ENCODE measurements at regions not wholly inside any gene's neighbourhood (a gene's known extent, or its start where the extent isn't known, plus 50 kb on each side); places are given as distances from the start of the nearest gene placed in this dataset.

GRCh38 chr12:84508851-84509260 lies 403.7 kb downstream of the SLC6A15 start:
- no peak overlapping the region for H3K9ac ChIP-seq (ENCODE audit: low read depth, low read length)
- no peaks in the 10 kb centered on the region for H3K9me3 ChIP-seq (ENCODE audit: control insufficient read depth, insufficient read depth, low read length)

DNA sequence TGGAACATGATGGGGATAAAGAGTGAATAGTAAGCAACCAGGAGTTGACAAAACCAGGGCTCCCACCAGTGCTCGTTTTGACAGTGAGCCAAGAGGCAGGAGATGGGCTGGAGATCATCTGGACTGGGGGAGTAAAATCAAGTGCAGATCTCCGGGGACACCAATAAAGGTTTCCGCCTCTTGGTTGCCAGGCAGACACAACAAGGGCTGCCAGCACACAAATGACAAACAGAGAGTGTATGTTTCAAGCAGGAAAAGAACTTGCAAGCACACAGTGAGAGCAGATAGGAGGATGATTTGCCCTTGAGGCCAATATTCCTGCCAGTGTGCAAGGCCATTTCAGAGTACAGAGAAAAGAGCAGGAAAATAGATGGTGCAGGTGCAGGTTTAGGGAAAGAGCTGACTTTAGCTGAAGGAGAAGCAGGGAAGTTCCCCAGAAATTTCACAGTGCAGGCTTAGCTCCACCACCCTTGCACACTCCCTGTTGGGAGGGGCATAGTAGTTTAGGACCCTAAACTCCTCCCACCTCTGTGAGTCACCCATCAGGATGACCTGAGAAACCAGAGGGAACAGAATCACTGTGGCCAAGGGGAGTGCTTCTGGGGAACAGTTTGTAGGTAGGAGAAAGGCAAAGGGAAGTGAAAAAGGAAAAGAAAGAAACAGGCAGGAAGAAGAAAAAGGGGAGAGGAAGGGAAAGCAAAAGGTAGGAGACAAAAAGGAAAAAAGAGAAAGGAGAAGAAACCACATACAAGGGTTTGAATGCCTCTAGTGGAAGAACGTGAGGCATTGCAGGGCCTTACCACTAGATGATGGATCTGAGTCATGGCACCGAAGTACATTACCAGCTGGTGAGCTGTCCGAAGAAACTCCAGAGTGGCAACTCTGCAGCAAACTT lies 404.4 kb downstream of the SLC6A15 start:
- H3K4me1 ChIP-seq (ENCODE audit: control insufficient read depth, insufficient read depth, low read length) = no peaks in the 10 kb centered on the region

More at GRCh38 chr12:84508851-84509260, 403.7 kb downstream of the SLC6A15 start:
- Histone ChIP-seq H3K36me3 (ENCODE audit: control insufficient read depth, insufficient read depth, low read length) (no peaks in the 10 kb centered on the region), H3K4me3 (ENCODE audit: low read depth, low read length) (no peak overlapping the region), H3K27me3 (ENCODE audit: control insufficient read depth, insufficient read depth, low read length) (no peaks in the 10 kb centered on the region), H3K4me1 (ENCODE audit: control insufficient read depth, insufficient read depth, low read length) (no peaks in the 10 kb centered on the region)

GRCh38 chr12:84506282-84506681 lies 406.3 kb downstream of the SLC6A15 start:
- H3K4me3 ChIP-seq (ENCODE audit: low read depth, low read length) = no peak overlapping the region
- no peaks in the 10 kb centered on the region for H3K27me3 ChIP-seq (ENCODE audit: control insufficient read depth, insufficient read depth, low read length)
- no peaks in the 10 kb centered on the region for H3K4me1 ChIP-seq (ENCODE audit: control insufficient read depth, insufficient read depth, low read length)
- H3K9me3 ChIP-seq (ENCODE audit: control insufficient read depth, insufficient read depth, low read length) = no peaks in the 10 kb centered on the region
- no peak overlapping the region for H3K9ac ChIP-seq (ENCODE audit: low read depth, low read length)
- no peaks in the 10 kb centered on the region for H3K36me3 ChIP-seq (ENCODE audit: control insufficient read depth, insufficient read depth, low read length)

More for the DNA sequence above, 404.4 kb downstream of the SLC6A15 start:
- no peak overlapping the region for H3K4me3 ChIP-seq (ENCODE audit: low read depth, low read length)
- H3K9me3 ChIP-seq (ENCODE audit: control insufficient read depth, insufficient read depth, low read length) = no peaks in the 10 kb centered on the region
- no peak overlapping the region for H3K9ac ChIP-seq (ENCODE audit: low read depth, low read length)
- no peaks in the 10 kb centered on the region for H3K27me3 ChIP-seq (ENCODE audit: control insufficient read depth, insufficient read depth, low read length)
- no peaks in the 10 kb centered on the region for H3K36me3 ChIP-seq (ENCODE audit: control insufficient read depth, insufficient read depth, low read length)

- H3K4me1 ChIP-seq (ENCODE audit: control insufficient read depth, insufficient read depth, low read length) = no peaks in the 10 kb centered on the region
- no peak overlapping the region for H3K9ac ChIP-seq (ENCODE audit: low read depth, low read length)
- H3K4me3 ChIP-seq (ENCODE audit: low read depth, low read length) = no peak overlapping the region
- no peaks in the 10 kb centered on the region for H3K27me3 ChIP-seq (ENCODE audit: control insufficient read depth, insufficient read depth, low read length)
- no peaks in the 10 kb centered on the region for H3K36me3 ChIP-seq (ENCODE audit: control insufficient read depth, insufficient read depth, low read length)
- no peaks in the 10 kb centered on the region for H3K9me3 ChIP-seq (ENCODE audit: control insufficient read depth, insufficient read depth, low read length)
Measured at GRCh38 chr12:84502907-84503787, 409.5 kb downstream of the SLC6A15 start.

GRCh38 chr12:84502180-84502860 lies 410.3 kb downstream of the SLC6A15 start:
- no peak overlapping the region for H3K4me3 ChIP-seq (ENCODE audit: low read depth, low read length)
- H3K9me3 ChIP-seq (ENCODE audit: control insufficient read depth, insufficient read depth, low read length) = no peaks in the 10 kb centered on the region
- no peaks in the 10 kb centered on the region for H3K4me1 ChIP-seq (ENCODE audit: control insufficient read depth, insufficient read depth, low read length)
- no peaks in the 10 kb centered on the region for H3K36me3 ChIP-seq (ENCODE audit: control insufficient read depth, insufficient read depth, low read length)
- H3K27me3 ChIP-seq (ENCODE audit: control insufficient read depth, insufficient read depth, low read length) = no peaks in the 10 kb centered on the region
- no peak overlapping the region for H3K9ac ChIP-seq (ENCODE audit: low read depth, low read length)

DNA sequence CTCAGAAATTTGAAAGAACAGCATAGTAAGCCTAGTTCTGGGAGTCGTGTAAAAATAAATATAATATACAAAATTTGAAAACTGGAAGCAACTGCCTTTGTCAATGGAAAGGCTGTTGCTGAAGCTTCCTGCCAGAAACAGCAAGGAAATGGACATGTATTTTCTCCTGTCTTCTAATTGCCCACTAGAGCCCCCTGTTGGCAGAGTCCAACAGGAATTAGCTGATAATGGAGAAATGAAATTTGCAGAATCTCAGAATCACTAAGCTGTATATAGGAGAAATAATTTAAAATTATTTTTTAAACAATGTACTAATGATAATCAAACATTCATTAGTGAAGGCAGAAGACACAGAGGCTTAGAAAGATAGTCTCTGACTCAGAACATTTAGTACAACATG lies 414.8 kb downstream of the SLC6A15 start:
- Histone ChIP-seq H3K9me3 (ENCODE audit: control insufficient read depth, insufficient read depth, low read length) (no peaks in the 10 kb centered on the region), H3K9ac (ENCODE audit: low read depth, low read length) (no peak overlapping the region), H3K36me3 (ENCODE audit: control insufficient read depth, insufficient read depth, low read length) (no peaks in the 10 kb centered on the region), H3K4me3 (ENCODE audit: low read depth, low read length) (no peak overlapping the region), H3K27me3 (ENCODE audit: control insufficient read depth, insufficient read depth, low read length) (no peaks in the 10 kb centered on the region), H3K4me1 (ENCODE audit: control insufficient read depth, insufficient read depth, low read length) (no peaks in the 10 kb centered on the region)

DNA sequence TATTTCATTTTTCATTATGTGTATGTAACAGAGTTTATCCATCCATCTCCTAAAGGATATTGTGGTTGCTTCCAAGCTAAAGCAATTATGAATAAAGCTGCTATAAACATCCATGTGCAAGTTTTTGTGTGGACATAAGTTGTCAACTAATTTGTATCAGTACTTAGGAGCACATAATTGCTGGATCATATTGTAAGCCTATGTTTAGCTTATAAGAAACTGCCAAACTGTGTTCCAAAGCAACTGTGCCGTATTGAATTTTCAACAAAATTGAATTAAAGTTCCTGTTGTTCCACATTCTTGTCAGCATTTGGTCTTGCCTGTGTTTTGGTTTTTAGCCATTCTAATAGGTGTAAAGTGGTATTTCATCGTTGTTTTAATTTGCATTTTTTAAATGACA lies 416.9 kb downstream of the SLC6A15 start:
- Histone ChIP-seq H3K4me1 (ENCODE audit: control insufficient read depth, insufficient read depth, low read length) (no peaks in the 10 kb centered on the region), H3K27me3 (ENCODE audit: control insufficient read depth, insufficient read depth, low read length) (no peaks in the 10 kb centered on the region), H3K9ac (ENCODE audit: low read depth, low read length) (no peak overlapping the region), H3K9me3 (ENCODE audit: control insufficient read depth, insufficient read depth, low read length) (no peaks in the 10 kb centered on the region), H3K4me3 (ENCODE audit: low read depth, low read length) (no peak overlapping the region), H3K36me3 (ENCODE audit: control insufficient read depth, insufficient read depth, low read length) (no peaks in the 10 kb centered on the region)

GRCh38 chr12:84492351-84492883 lies 420.2 kb downstream of the SLC6A15 start:
- no peaks in the 10 kb centered on the region for H3K4me1 ChIP-seq (ENCODE audit: control insufficient read depth, insufficient read depth, low read length)
- no peaks in the 10 kb centered on the region for H3K36me3 ChIP-seq (ENCODE audit: control insufficient read depth, insufficient read depth, low read length)
- no peak overlapping the region for H3K9ac ChIP-seq (ENCODE audit: low read depth, low read length)
- H3K9me3 ChIP-seq (ENCODE audit: control insufficient read depth, insufficient read depth, low read length) = no peaks in the 10 kb centered on the region
- no peak overlapping the region for H3K4me3 ChIP-seq (ENCODE audit: low read depth, low read length)
- no peaks in the 10 kb centered on the region for H3K27me3 ChIP-seq (ENCODE audit: control insufficient read depth, insufficient read depth, low read length)

- Histone ChIP-seq H3K36me3 (ENCODE audit: control insufficient read depth, insufficient read depth, low read length) (no peaks in the 10 kb centered on the region), H3K4me1 (ENCODE audit: control insufficient read depth, insufficient read depth, low read length) (no peaks in the 10 kb centered on the region), H3K4me3 (ENCODE audit: low read depth, low read length) (no peak overlapping the region), H3K27me3 (ENCODE audit: control insufficient read depth, insufficient read depth, low read length) (no peaks in the 10 kb centered on the region), H3K9me3 (ENCODE audit: control insufficient read depth, insufficient read depth, low read length) (no peaks in the 10 kb centered on the region), H3K9ac (ENCODE audit: low read depth, low read length) (no peak overlapping the region)
Measured at GRCh38 chr12:84484798-84485197, 427.8 kb downstream of the SLC6A15 start.

GRCh38 chr12:84480803-84481202 lies 431.8 kb downstream of the SLC6A15 start:
- no peak overlapping the region for H3K9ac ChIP-seq (ENCODE audit: low read depth, low read length)
- no peaks in the 10 kb centered on the region for H3K9me3 ChIP-seq (ENCODE audit: control insufficient read depth, insufficient read depth, low read length)
- H3K4me1 ChIP-seq (ENCODE audit: control insufficient read depth, insufficient read depth, low read length) = no peaks in the 10 kb centered on the region
- H3K27me3 ChIP-seq (ENCODE audit: control insufficient read depth, insufficient read depth, low read length) = no peaks in the 10 kb centered on the region
- H3K4me3 ChIP-seq (ENCODE audit: low read depth, low read length) = no peak overlapping the region
- H3K36me3 ChIP-seq (ENCODE audit: control insufficient read depth, insufficient read depth, low read length) = no peaks in the 10 kb centered on the region

- Histone ChIP-seq H3K27me3 (ENCODE audit: control insufficient read depth, insufficient read depth, low read length) (no peaks in the 10 kb centered on the region), H3K4me1 (ENCODE audit: control insufficient read depth, insufficient read depth, low read length) (no peaks in the 10 kb centered on the region), H3K36me3 (ENCODE audit: control insufficient read depth, insufficient read depth, low read length) (no peaks in the 10 kb centered on the region), H3K9me3 (ENCODE audit: control insufficient read depth, insufficient read depth, low read length) (no peaks in the 10 kb centered on the region), H3K9ac (ENCODE audit: low read depth, low read length) (no peak overlapping the region), H3K4me3 (ENCODE audit: low read depth, low read length) (no peak overlapping the region)
Measured at GRCh38 chr12:84470361-84470760, 442.2 kb downstream of the SLC6A15 start.

Data from iPS-15b (cell line).